Trophoblast cell (in vitro differentiated cells and primary cell): ENCODE measurements at regions not wholly inside any gene's neighbourhood (a gene's known extent, or its start where the extent isn't known, plus 50 kb on each side); places are given as distances from the start of the nearest gene placed in this dataset.

ENCODE experiments used
- DNase-seq, 2 donors: peaks; one replicate each; pipeline ENCODE4 v3.0.0-alpha.2; 2016
- H2AFZ ChIP-seq: 2 replicates; pipeline ENCODE4 v1.6.1; 2013; ENCODE audit warnings: low read length, moderate library complexity, mild to moderate bottlenecking; ENCODE audit not compliant: insufficient read depth, poor library complexity
- H2AK5ac ChIP-seq: 2 replicates; pipeline ENCODE4 v1.6.1; 2013; ENCODE audit warnings: mild to moderate bottlenecking, low read length
- H2BK120ac ChIP-seq: 2 replicates; pipeline ENCODE4 v1.6.1; 2013; ENCODE audit warnings: low read length, mild to moderate bottlenecking, moderate library complexity; ENCODE audit not compliant: insufficient read depth, poor library complexity
- H2BK12ac ChIP-seq: 2 replicates; pipeline ENCODE4 v1.6.1; 2013; ENCODE audit warnings: mild to moderate bottlenecking, low read length, moderate library complexity
- H2BK5ac ChIP-seq: 2 replicates; pipeline ENCODE4 v1.6.1; 2013; ENCODE audit warnings: low read length, low read depth, moderate library complexity, mild to moderate bottlenecking; ENCODE audit not compliant: poor library complexity
- H3K14ac ChIP-seq: 2 replicates; pipeline ENCODE4 v1.6.1; 2013; ENCODE audit warnings: mild to moderate bottlenecking, low read length
- H3K18ac ChIP-seq: 2 replicates; pipeline ENCODE4 v1.6.1; 2013; ENCODE audit warnings: mild to moderate bottlenecking, low read length
- H3K23ac ChIP-seq: 2 replicates; pipeline ENCODE4 v1.6.1; 2013; ENCODE audit warnings: low read length
- H3K27ac ChIP-seq: 2 replicates; pipeline ENCODE4 v1.5.1; 2013; ENCODE audit warnings: low read depth, mild to moderate bottlenecking, inconsistent platforms, low read length, moderate library complexity
- H3K27me3 ChIP-seq: 2 replicates; pipeline ENCODE4 v1.6.1; 2013; ENCODE audit warnings: inconsistent platforms, mild to moderate bottlenecking, low read length, moderate library complexity; ENCODE audit not compliant: insufficient read depth
- H3K36me3 ChIP-seq, 2 experiments: 1 replicate in 1 of 2; 2 replicates in 1 of 2; pipeline ENCODE4 v1.6.1; 2013; ENCODE audit warnings: low read length in 2 of 2, mild to moderate bottlenecking in 2 of 2, moderate library complexity in 1 of 2; ENCODE audit not compliant: insufficient read depth in 2 of 2, control insufficient read depth in 1 of 2
- H3K4ac ChIP-seq: 2 replicates; pipeline ENCODE4 v1.6.1; 2013; ENCODE audit warnings: low read depth, mild to moderate bottlenecking, low read length, moderate library complexity
- H3K4me1 ChIP-seq, 2 experiments: 1 replicate in 1 of 2; 2 replicates in 1 of 2; pipeline ENCODE4 v1.6.1; 2013; ENCODE audit warnings: low read length in 2 of 2, mild to moderate bottlenecking in 2 of 2, moderate library complexity in 1 of 2; ENCODE audit not compliant: insufficient read depth in 2 of 2, control insufficient read depth in 1 of 2
- H3K4me2 ChIP-seq: 2 replicates; pipeline ENCODE4 v1.6.1; 2013; ENCODE audit warnings: inconsistent platforms, mild to moderate bottlenecking, low read length, moderate library complexity
- H3K4me3 ChIP-seq: 2 replicates; pipeline ENCODE4 v1.5.1; 2013; ENCODE audit warnings: mild to moderate bottlenecking, low read depth, low read length, inconsistent platforms
- H3K79me1 ChIP-seq: one replicate; pipeline ENCODE4 v1.6.1; 2013; ENCODE audit warnings: low read length
- H3K79me2 ChIP-seq: 2 replicates; pipeline ENCODE4 v1.6.1; 2013; ENCODE audit warnings: low read length, mild to moderate bottlenecking; ENCODE audit not compliant: control insufficient read depth, insufficient read depth, poor library complexity
- H3K9ac ChIP-seq: 2 replicates; pipeline ENCODE4 v1.6.1; 2013; ENCODE audit warnings: mild to moderate bottlenecking, low read length
- H3K9me3 ChIP-seq: 2 replicates; pipeline ENCODE4 v1.6.1; 2013; ENCODE audit warnings: low read depth, mild to moderate bottlenecking, control low read depth, inconsistent platforms, low read length; ENCODE audit not compliant: insufficient read depth
- H4K12ac ChIP-seq: 2 replicates; pipeline ENCODE4 v1.6.1; 2013; ENCODE audit warnings: low read depth, mild to moderate bottlenecking, low read length, moderate library complexity
- H4K8ac ChIP-seq: 2 replicates; pipeline ENCODE4 v1.6.1; 2013; ENCODE audit warnings: low read depth, mild to moderate bottlenecking, low read length, moderate library complexity
- H4K91ac ChIP-seq: one replicate; pipeline ENCODE4 v1.6.1; 2013; ENCODE audit warnings: low read depth, mild to moderate bottlenecking, low read length, moderate library complexity
- WGBS: extraction: QIAGEN DNeasy Blood & Tissue Kit; methylation state at CpG from one replicate; pipeline ENCODE4 v1.1.7; 2013; ENCODE audit warnings: missing lambda C conversion rate; ENCODE audit not compliant: insufficient read length, insufficient coverage; ENCODE audit errors: extremely low coverage; 5-methylcytosine and 5-hydroxymethylcytosine counted together

- H2AK5ac ChIP-seq, result no peak overlapping the region
- no peaks in the 10 kb centered on the region for H3K79me1 ChIP-seq
- no peak overlapping the region for H3K18ac ChIP-seq
- H3K9me3 ChIP-seq, result no peaks in the 10 kb centered on the region
- no peak overlapping the region for H4K12ac ChIP-seq
- no peak overlapping the region for H3K4me3 ChIP-seq
- no peak overlapping the region for H4K91ac ChIP-seq
- H3K27me3 ChIP-seq, result no peaks in the 10 kb centered on the region
- no peak overlapping the region for H3K14ac ChIP-seq
- H2BK120ac ChIP-seq, result no peak overlapping the region
- no peak overlapping the region for H3K23ac ChIP-seq
- H3K9ac ChIP-seq, result no peak overlapping the region
- no peaks in the 10 kb centered on the region for H3K4me1 ChIP-seq
- H2BK5ac ChIP-seq, result no peak overlapping the region
- DNase-seq, result peak in 1 of 2 donors; percentile 71
- H3K4me2 ChIP-seq, result no peak overlapping the region
- no peak overlapping the region for H3K27ac ChIP-seq
- no CpG with 5 or more reads among the region's 3 CpGs for WGBS
- no peak overlapping the region for H4K8ac ChIP-seq
- no peak overlapping the region for H3K4ac ChIP-seq
- H2BK12ac ChIP-seq, result no peak overlapping the region
- H3K79me2 ChIP-seq, result no peaks in the 10 kb centered on the region
- no peaks in the 10 kb centered on the region for H3K36me3 ChIP-seq
- no peak overlapping the region for H2AFZ ChIP-seq
Measured at GRCh38 chr18:23377669-23378301, 75.3 kb upstream of the RIOK3 start.

GRCh38 chr18:23378302-23378686 is 74.8 kb upstream of the RIOK3 start:
- H3K4me3 ChIP-seq, result no peak overlapping the region
- no peak overlapping the region for H3K14ac ChIP-seq
- no peak overlapping the region for H4K12ac ChIP-seq
- H3K36me3 ChIP-seq, result no peaks in the 10 kb centered on the region
- no peak overlapping the region for H2BK12ac ChIP-seq
- H3K27ac ChIP-seq, result no peak overlapping the region
- H4K91ac ChIP-seq, result no peak overlapping the region
- H2BK120ac ChIP-seq, result no peak overlapping the region
- H3K9me3 ChIP-seq, result no peaks in the 10 kb centered on the region
- H2BK5ac ChIP-seq, result no peak overlapping the region
- no peak overlapping the region for H3K18ac ChIP-seq
- no peak overlapping the region for H3K4me2 ChIP-seq
- peak in 1 of 2 donors; percentile 69 for DNase-seq
- H3K9ac ChIP-seq, result no peak overlapping the region
- H3K23ac ChIP-seq, result no peak overlapping the region
- H3K4ac ChIP-seq, result no peak overlapping the region
- H2AK5ac ChIP-seq, result no peak overlapping the region
- H3K79me2 ChIP-seq, result no peaks in the 10 kb centered on the region
- WGBS, result no CpG with 5 or more reads among the region's 2 CpGs
- no peaks in the 10 kb centered on the region for H3K79me1 ChIP-seq
- no peak overlapping the region for H2AFZ ChIP-seq
- no peaks in the 10 kb centered on the region for H3K27me3 ChIP-seq
- H4K8ac ChIP-seq, result no peak overlapping the region
- no peaks in the 10 kb centered on the region for H3K4me1 ChIP-seq

GRCh38 chr18:23380001-23380550 is 73.0 kb upstream of the RIOK3 start:
- no peaks in the 10 kb centered on the region for H3K27me3 ChIP-seq
- no peaks in the 10 kb centered on the region for H3K79me1 ChIP-seq
- H2BK5ac ChIP-seq, result no peak overlapping the region
- H2AFZ ChIP-seq, result no peak overlapping the region
- H3K14ac ChIP-seq, result no peak overlapping the region
- H3K9me3 ChIP-seq, result no peaks in the 10 kb centered on the region
- no peaks in the 10 kb centered on the region for H3K36me3 ChIP-seq
- no peaks in the 10 kb centered on the region for H3K4me1 ChIP-seq
- H3K79me2 ChIP-seq, result no peaks in the 10 kb centered on the region
- DNase-seq, result peak; percentile 91 to 93
- no peak overlapping the region for H3K9ac ChIP-seq
- H2AK5ac ChIP-seq, result no peak overlapping the region
- H3K27ac ChIP-seq, result no peak overlapping the region
- no peak overlapping the region for H4K12ac ChIP-seq
- no CpG with 5 or more reads among the region's 11 CpGs for WGBS
- H3K4ac ChIP-seq, result no peak overlapping the region
- no peak overlapping the region for H3K4me3 ChIP-seq
- H3K23ac ChIP-seq, result no peak overlapping the region
- H3K18ac ChIP-seq, result no peak overlapping the region
- H2BK12ac ChIP-seq, result no peak overlapping the region
- no peak overlapping the region for H4K8ac ChIP-seq
- H3K4me2 ChIP-seq, result no peak overlapping the region
- H2BK120ac ChIP-seq, result no peak overlapping the region
- H4K91ac ChIP-seq, result no peak overlapping the region

- Histone ChIP-seq H2BK12ac (no peak overlapping the region), H3K4me2 (no peak overlapping the region), H2BK5ac (no peak overlapping the region), H2AK5ac (no peak overlapping the region), H3K4me3 (no peak overlapping the region), H4K12ac (no peak overlapping the region), H3K23ac (no peak overlapping the region), H3K18ac (no peak overlapping the region), H4K8ac (no peak overlapping the region), H3K79me2 (no peaks in the 10 kb centered on the region), H3K4ac (no peak overlapping the region), H4K91ac (no peak overlapping the region), H3K9ac (no peak overlapping the region), H3K36me3 (no peaks in the 10 kb centered on the region), H3K4me1 (no peaks in the 10 kb centered on the region), H3K79me1 (no peaks in the 10 kb centered on the region), H2AFZ (no peak overlapping the region), H3K27ac (no peak overlapping the region), H2BK120ac (no peak overlapping the region), H3K9me3 (no peaks in the 10 kb centered on the region), H3K14ac (no peak overlapping the region), H3K27me3 (no peaks in the 10 kb centered on the region)
- no CpG with 5 or more reads among the region's 2 CpGs for WGBS
- peak in 1 of 2 donors; percentile 47 for DNase-seq
Measured at GRCh38 chr18:23380817-23381216, 72.3 kb upstream of the RIOK3 start.
